Stimulated activated CD4-positive, alpha-beta T cell treated with anti-CD3 and anti-CD28 coated beads, Interleukin-1b, Interleukin-23, amount 100 ng/mL, for 1 hour (primary cell): ENCODE measurements at regions not wholly inside any gene's neighbourhood (a gene's known extent, or its start where the extent isn't known, plus 50 kb on each side); places are given as distances from the start of the nearest gene placed in this dataset.

ENCODE experiments used
- DNase-seq, 2 donors: peaks; one replicate each; pipeline ENCODE4 v3.0.0-alpha.2; 2020; ENCODE audit warnings: low read depth in 2 of 2

GRCh38 chr3:181764544-181764943 lies 52.8 kb downstream of the SOX2 start:
- no peak for DNase-seq

DNA sequence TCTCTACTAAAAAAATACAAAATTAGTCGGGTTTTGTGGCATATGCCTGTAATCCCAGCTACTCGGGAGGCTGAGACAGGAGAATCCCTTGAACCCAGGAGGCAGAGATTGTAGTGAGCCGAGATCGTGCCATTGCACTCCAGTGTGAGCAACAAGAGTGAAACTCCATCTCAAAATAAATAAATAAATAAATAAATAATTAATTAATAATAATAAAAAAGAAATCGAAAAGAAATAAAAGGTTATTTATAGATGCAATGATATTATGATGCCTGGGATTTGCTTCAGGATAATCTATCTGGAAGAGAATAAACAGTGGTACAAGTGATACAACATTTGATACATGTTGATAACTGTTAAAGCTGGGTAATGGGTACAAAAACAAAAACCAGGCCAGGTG lies 58.6 kb downstream of the SOX2 start:
- no peak for DNase-seq

DNA sequence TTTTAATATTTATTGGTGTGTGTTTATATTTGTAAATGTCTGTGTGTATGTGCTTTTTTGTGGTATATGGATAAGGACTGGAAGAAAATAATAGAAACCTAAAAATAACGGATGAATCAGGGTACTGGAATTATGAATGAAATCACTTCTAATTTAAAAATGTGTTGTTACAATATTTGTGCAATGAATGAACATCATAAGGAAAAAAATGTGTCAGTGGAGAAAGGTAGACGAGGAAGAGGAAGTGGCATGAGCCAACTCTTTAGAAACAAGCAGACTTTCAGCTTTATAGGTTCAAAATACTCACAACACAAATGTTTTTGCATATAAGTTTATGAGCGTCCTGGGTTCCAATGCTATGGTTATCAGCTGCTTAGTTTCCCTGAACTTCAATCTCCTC lies 59.4 kb downstream of the SOX2 start:
- DNase-seq, result no peak

GRCh38 chr3:181772166-181772565 lies 60.4 kb downstream of the SOX2 start:
- DNase-seq, result no peak

- no peak for DNase-seq
Observed at GRCh38 chr3:181773921-181774320, 62.2 kb downstream of the SOX2 start.

DNA sequence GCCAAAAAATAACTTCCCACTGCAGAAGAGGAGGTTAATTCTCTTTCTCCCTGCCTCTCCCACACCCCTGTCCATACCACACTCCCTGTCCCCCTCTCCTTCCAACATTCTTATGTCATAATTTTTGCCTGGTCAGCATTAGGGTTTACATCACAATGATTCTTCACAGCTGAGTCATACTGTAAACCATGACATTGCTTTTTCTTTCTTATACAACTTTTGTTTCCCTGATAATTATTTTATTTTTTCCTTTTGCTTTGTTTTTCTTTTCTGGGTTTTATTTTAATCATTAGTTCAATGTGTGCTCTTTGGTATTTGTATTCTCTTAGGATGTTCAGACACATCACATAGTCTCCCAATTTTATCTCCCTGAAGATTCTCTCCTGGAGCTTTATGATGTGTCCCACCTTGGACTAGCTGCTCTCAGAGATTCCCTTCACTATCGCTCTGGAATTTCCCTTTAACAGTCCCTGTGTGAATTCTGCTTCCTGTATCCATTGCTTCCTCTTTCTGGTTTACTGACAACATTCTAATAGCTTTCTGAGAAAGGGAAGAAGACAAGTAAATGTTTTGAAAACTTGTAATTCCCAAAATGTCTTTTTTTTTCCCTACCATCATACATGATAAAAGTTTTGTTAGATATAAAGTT lies 70.7 kb downstream of the SOX2 start:
- no peak for DNase-seq

GRCh38 chr3:181790561-181790960 lies 78.8 kb downstream of the SOX2 start:
- no peak for DNase-seq

- no peak for DNase-seq
Observed at GRCh38 chr3:181791056-181791955, 79.6 kb downstream of the SOX2 start.

- no peak for DNase-seq
Observed at GRCh38 chr3:181793006-181793405, 81.3 kb downstream of the SOX2 start.

GRCh38 chr3:181794011-181794790 lies 82.5 kb downstream of the SOX2 start:
- DNase-seq, result no peak

DNA sequence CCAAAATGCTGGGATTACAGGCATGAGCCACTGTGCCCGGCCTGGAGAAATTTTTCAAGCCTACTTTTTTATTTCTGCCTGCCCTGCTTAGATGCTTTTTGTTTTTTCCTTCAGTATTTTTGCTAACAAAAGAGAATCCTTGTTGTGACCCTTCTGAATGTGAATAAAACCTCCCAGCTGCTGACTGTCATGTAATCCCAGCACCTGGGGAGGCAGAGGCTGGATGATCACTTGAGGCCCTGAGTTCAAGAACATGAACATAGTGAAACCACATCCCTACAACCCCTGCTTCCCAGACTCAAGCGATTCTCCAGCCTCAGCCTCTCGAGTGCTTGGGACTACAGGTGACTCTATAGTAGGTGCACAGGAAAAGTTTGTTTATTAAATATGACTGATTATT lies 84.9 kb downstream of the SOX2 start:
- DNase-seq, result no peak

GRCh38 chr3:181797431-181797830 lies 85.7 kb downstream of the SOX2 start:
- no peak for DNase-seq

- no peak for DNase-seq
Observed at GRCh38 chr3:181805703-181806102, 94.0 kb downstream of the SOX2 start.

- DNase-seq, result no peak
Observed at GRCh38 chr3:181808053-181808452, 96.3 kb downstream of the SOX2 start.

DNA sequence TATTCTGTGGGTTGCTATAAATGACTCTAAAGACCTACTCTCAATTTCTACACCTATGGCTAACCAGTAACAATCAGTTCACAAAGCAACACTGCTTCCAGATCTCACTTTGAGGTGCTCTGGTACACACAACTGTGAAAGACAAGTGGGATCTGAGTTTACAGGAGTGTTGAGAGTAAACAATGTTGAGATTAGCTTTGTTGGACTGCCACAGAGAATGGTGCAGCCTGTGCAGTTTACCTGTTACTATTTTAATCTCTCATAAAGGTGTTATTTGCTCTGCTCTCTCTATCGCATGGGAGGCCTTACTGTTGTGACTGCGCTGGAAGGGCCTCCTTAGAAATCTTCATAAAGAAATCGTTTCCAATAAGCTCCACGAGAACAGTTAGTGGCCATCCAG lies 112.0 kb downstream of the SOX2 start:
- no peak for DNase-seq

DNA sequence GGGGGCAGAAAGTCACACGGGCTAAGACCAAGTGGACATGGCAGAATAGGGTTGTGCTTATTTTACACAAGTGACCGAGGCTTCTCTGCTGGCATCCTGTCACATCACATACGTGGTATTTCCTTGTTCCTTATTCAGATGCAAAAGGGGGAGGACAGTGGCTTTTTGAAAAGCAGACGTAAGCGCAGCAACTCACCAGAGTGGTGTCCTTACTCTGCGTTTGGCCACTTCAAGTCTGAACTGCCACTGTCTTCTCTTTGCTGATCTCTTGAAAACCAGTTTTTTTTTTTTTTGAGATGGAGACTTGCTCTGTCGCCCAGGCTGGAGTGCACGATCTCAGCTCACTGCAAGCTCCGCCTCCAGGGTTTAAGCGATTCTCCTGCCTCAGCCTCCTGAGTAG lies 113.2 kb downstream of the SOX2 start:
- DNase-seq, result no peak

GRCh38 chr3:181839039-181839915 lies 127.6 kb downstream of the SOX2 start:
- DNase-seq, result no peak

GRCh38 chr3:181839916-181840297 lies 128.2 kb downstream of the SOX2 start:
- DNase-seq, result no peak

- no peak for DNase-seq
Observed at GRCh38 chr3:181844211-181844610, 132.5 kb downstream of the SOX2 start.

DNA sequence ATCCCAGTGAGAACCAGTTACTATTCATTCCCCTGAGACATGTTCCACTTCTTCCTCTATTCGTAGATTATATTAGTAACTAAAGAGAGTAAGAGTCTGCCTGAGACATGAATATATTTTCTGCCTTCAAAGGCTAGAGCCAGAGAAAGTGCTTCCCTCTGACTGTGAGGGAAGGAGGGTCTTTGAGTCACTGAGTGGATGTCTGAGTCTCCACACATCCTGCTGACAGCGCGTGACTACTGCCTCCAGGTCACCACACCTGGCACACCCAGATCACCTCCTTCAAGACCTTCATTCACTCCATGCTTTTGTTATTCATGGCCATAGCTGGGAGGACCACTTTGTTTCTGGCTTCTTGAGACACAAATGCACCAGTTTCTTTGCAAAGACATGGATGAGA lies 135.6 kb downstream of the SOX2 start:
- no peak for DNase-seq

DNA sequence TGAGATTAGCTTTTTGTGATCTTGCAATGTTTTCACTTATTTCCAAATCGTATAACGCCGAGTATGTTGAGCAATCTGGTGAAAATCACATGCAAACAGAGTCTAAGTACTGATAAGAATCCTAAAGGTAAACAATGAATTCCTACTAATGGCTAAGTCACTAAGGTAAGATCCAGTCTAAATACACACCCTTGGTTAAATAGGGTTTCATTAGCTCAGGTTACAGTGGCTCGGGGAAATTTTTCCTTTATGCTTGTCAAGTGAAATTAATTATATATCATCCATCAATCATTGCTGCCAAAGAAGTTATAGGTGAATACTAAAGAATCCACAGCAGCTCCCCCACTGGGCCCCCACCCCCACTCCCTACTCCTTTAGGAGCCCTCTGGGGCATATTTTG lies 139.3 kb downstream of the SOX2 start:
- DNase-seq, result no peak

DNA sequence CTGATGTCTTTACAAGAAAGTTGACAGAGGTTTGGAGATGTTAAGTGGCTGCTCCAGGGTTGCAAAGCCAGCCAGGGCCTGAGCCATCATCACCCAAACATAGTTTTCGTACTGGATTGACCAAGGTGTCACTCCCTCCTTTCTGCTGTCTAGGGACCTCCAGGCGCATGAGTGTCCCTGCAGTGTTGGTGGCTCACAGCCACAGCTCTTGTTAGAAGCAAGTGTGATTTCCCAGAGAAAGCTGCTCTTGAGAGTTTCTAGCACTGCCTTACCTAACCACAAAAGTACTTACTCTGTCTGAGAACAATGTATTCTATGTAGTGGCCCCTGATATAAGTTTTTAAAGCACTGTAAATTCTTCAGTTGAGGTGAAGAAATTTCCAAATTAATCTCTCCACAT lies 144.1 kb downstream of the SOX2 start:
- no peak for DNase-seq
